NCI-H510A treated with DMSO at 0.1 percent for 48 hours (cell line): ENCODE measurements at regions not wholly inside any gene's neighbourhood (a gene's known extent, or its start where the extent isn't known, plus 50 kb on each side); places are given as distances from the start of the nearest gene placed in this dataset.
A peak's percentile ranks its signal among the peaks of the same experiment; 100 is the strongest.
"Not testable (repeated sequence)": the region's sequence is repeated elsewhere in the genome, so short reads cannot be mapped to it uniquely, and the experiment has no call there.

ENCODE experiments used
- DNase-seq: peaks from one replicate; lab custom pipeline; 2025; lab: John Stamatoyannopoulos, UW

- DNase-seq = no peak
Measured at GRCh38 chr15:61404567-61404966, 175.5 kb upstream of the RORA start.

- DNase-seq = no peak
Measured at GRCh38 chr15:61403884-61404283, 174.8 kb upstream of the RORA start.

GRCh38 chr15:61401903-61402698 lies 173.0 kb upstream of the RORA start:
- no peak for DNase-seq

GRCh38 chr15:61398310-61398709 lies 169.2 kb upstream of the RORA start:
- no peak for DNase-seq

- DNase-seq = no peak
Measured at GRCh38 chr15:61396235-61396919, 167.3 kb upstream of the RORA start.

- DNase-seq = no peak
Measured at GRCh38 chr15:61393949-61394348, 164.8 kb upstream of the RORA start.

- DNase-seq = no peak
Measured at GRCh38 chr15:61393524-61393923, 164.4 kb upstream of the RORA start.

- DNase-seq = no peak
Measured at GRCh38 chr15:61390138-61390537, 161.0 kb upstream of the RORA start.

- no peak for DNase-seq
Measured at GRCh38 chr15:61389334-61390028, 160.4 kb upstream of the RORA start.

- DNase-seq = no peak
Measured at GRCh38 chr15:61387675-61388074, 158.6 kb upstream of the RORA start.

GRCh38 chr15:61383421-61383820 lies 154.3 kb upstream of the RORA start:
- DNase-seq = no peak

GRCh38 chr15:61382927-61383326 lies 153.8 kb upstream of the RORA start:
- DNase-seq = no peak

GRCh38 chr15:61381501-61381900 lies 152.4 kb upstream of the RORA start:
- DNase-seq = no peak

- no peak for DNase-seq
Measured at GRCh38 chr15:61380270-61380669, 151.2 kb upstream of the RORA start.

- no peak for DNase-seq
Measured at GRCh38 chr15:61379005-61379404, 149.9 kb upstream of the RORA start.

GRCh38 chr15:61376961-61377360 lies 147.9 kb upstream of the RORA start:
- DNase-seq = no peak

- DNase-seq = no peak
Measured at GRCh38 chr15:61376516-61376915, 147.4 kb upstream of the RORA start.

- no peak for DNase-seq
Measured at GRCh38 chr15:61374848-61375247, 145.7 kb upstream of the RORA start.

GRCh38 chr15:61367953-61368352 lies 138.9 kb upstream of the RORA start:
- peak; percentile 13 for DNase-seq

- peak; percentile 39 for DNase-seq
Measured at GRCh38 chr15:61364871-61365270, 135.8 kb upstream of the RORA start.

- DNase-seq = not testable (repeated sequence)
Measured at GRCh38 chr15:61362912-61363311, 133.8 kb upstream of the RORA start.

- DNase-seq = no peak
Measured at GRCh38 chr15:61344293-61344692, 115.2 kb upstream of the RORA start.

GRCh38 chr15:61342390-61342789 lies 113.3 kb upstream of the RORA start:
- no peak for DNase-seq
